Ishikawa (cell line): ENCODE measurements at regions not wholly inside any gene's neighbourhood (a gene's known extent, or its start where the extent isn't known, plus 50 kb on each side); places are given as distances from the start of the nearest gene placed in this dataset.

Source experiments
- CEBPB ChIP-seq: IDR thresholded peaks from 2 replicates; pipeline ENCODE4 v1.6.1; 2012
- EP300 ChIP-seq: IDR thresholded peaks from 2 replicates; pipeline ENCODE4 v1.6.1; 2012; ENCODE audit warnings: borderline replicate concordance
- RAD21 ChIP-seq: IDR thresholded peaks from 2 replicates; pipeline ENCODE4 v1.6.1; 2012; ENCODE audit warnings: low read depth
- TAF1 ChIP-seq: IDR thresholded peaks from 2 replicates; pipeline ENCODE4 v1.6.1; 2012; ENCODE audit warnings: low read depth, mild to moderate bottlenecking
- YY1 ChIP-seq: IDR thresholded peaks from 2 replicates; pipeline ENCODE4 v1.6.1; 2012; ENCODE audit warnings: low read depth

DNA sequence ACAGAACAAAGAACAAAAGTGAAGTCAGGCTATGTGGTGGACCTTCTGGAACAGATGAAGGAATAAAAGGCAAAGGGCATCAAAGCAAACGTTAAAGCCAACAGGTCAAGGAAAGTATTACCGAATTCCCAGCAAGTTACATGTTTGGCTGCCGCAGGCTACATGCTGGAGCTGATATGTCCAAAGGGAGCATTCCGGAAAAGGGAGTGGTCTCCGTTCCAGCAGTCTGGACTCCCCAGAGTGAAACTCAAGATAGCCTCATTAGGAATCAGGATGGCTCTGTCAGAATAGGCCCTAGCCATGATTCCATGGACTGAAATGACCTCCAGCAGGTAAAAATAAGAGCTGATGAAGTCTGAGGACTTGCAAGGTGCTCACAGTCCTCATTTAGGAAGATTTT is 379.8 kb upstream of the PRICKLE1 start:
- TF ChIP-seq YY1 (no peak), EP300 (no peak), CEBPB (no peak), TAF1 (no peak), RAD21 (no peak)
